Liver (tissue), 8 donors: ENCODE measurements at regions not wholly inside any gene's neighbourhood (a gene's known extent, or its start where the extent isn't known, plus 50 kb on each side); places are given as distances from the start of the nearest gene placed in this dataset.

Experiments
- DNase-seq: peaks from one replicate; pipeline ENCODE4 v3.0.0-alpha.2; 2017; ENCODE audit warnings: low spot score
- H3K27ac ChIP-seq, 2 donors: one replicate each; pipeline ENCODE4 v1.7.0; 2013; ENCODE audit warnings: inconsistent platforms in 2 of 2, low read length in 2 of 2, control low read depth in 1 of 2, low read depth in 1 of 2, mild to moderate bottlenecking in 1 of 2
- H3K27me3 ChIP-seq, 4 donors: one replicate each; pipeline versions ENCODE4 v1.6.1 to v1.7.0; 2013; ENCODE audit warnings: low read length in 3 of 4, inconsistent platforms in 1 of 4, mild to moderate bottlenecking in 1 of 4, moderate library complexity in 1 of 4; ENCODE audit not compliant: control insufficient read depth in 4 of 4, insufficient read depth in 4 of 4
- H3K36me3 ChIP-seq, 4 donors: one replicate each; pipeline versions ENCODE4 v1.6.1 to v1.7.0; 2013; ENCODE audit warnings: low read length in 3 of 4, mild to moderate bottlenecking in 3 of 4, low read depth in 1 of 4, moderate library complexity in 1 of 4; ENCODE audit not compliant: control insufficient read depth in 4 of 4, insufficient read depth in 3 of 4
- H3K4me1 ChIP-seq, 4 donors: one replicate each; pipeline versions ENCODE4 v1.6.1 to v1.7.0; 2013; ENCODE audit warnings: low read length in 3 of 4, mild to moderate bottlenecking in 3 of 4, moderate library complexity in 1 of 4; ENCODE audit not compliant: control insufficient read depth in 4 of 4, insufficient read depth in 4 of 4
- H3K4me3 ChIP-seq, 3 donors: one replicate each; pipeline versions ENCODE4 v1.6.1 to v1.7.0; 2013; ENCODE audit warnings: low read length in 3 of 3, control low read depth in 1 of 3, low read depth in 1 of 3, mild to moderate bottlenecking in 1 of 3
- H3K9ac ChIP-seq, 2 donors: one replicate each; pipeline ENCODE4 v1.7.0; 2013; ENCODE audit warnings: low read length in 2 of 2, mild to moderate bottlenecking in 2 of 2, moderate library complexity in 2 of 2, control low read depth in 1 of 2, low read depth in 1 of 2
- H3K9me3 ChIP-seq, 4 donors: one replicate each; pipeline versions ENCODE4 v1.6.1 to v1.7.0; 2013; ENCODE audit warnings: low read length in 3 of 4; ENCODE audit not compliant: control insufficient read depth in 4 of 4
- CTCF ChIP-seq: fragments of 150-350 bp; IDR thresholded peaks from 2 replicates; pipeline ENCODE4 v1.5.1; 2017; ENCODE audit warnings: improper control_type of control experiment, low read depth, low read length; ENCODE audit not compliant: missing input control
- EGR1 ChIP-seq, 2 donors: IDR thresholded peaks; 2 replicates each; pipeline ENCODE4 v1.6.1; 2016 to 2018; ENCODE audit warnings: antibody characterized with exemption in 2 of 2, low read depth in 2 of 2
- FOXA1 ChIP-seq: IDR thresholded peaks from 2 replicates; pipeline ENCODE4 v1.6.1; 2016; ENCODE audit warnings: antibody characterized with exemption
- GABPA ChIP-seq, 2 donors: IDR thresholded peaks in 1 of 2; conservative IDR thresholded peaks in 1 of 2; 2 replicates each; pipeline ENCODE4 v1.6.1; 2016; ENCODE audit warnings: antibody characterized with exemption in 2 of 2, mild to moderate bottlenecking in 1 of 2, moderate library complexity in 1 of 2
- HNF4A ChIP-seq, 2 donors: conservative IDR thresholded peaks; 2 replicates each; pipeline ENCODE4 v1.6.1; 2016; ENCODE audit warnings: antibody characterized with exemption in 2 of 2, mild to moderate bottlenecking in 2 of 2
- HNF4G ChIP-seq: IDR thresholded peaks from 2 replicates; pipeline ENCODE4 v1.6.1; 2016; ENCODE audit warnings: antibody characterized with exemption
- JUND ChIP-seq, 2 donors: IDR thresholded peaks; 2 replicates each; pipeline ENCODE4 v1.6.1; 2016; ENCODE audit warnings: antibody characterized with exemption in 2 of 2
- NR2F2 ChIP-seq: IDR thresholded peaks from 2 replicates; pipeline ENCODE4 v1.6.1; 2016; ENCODE audit warnings: antibody characterized with exemption
- RAD21 ChIP-seq, 2 donors: IDR thresholded peaks; 2 replicates each; pipeline ENCODE4 v1.6.1; 2016; ENCODE audit warnings: antibody characterized with exemption in 2 of 2, mild to moderate bottlenecking in 2 of 2
- REST ChIP-seq: IDR thresholded peaks from 2 replicates; pipeline ENCODE4 v1.6.1; 2016; ENCODE audit warnings: antibody characterized with exemption, mild to moderate bottlenecking
- RXRA ChIP-seq, 2 donors: IDR thresholded peaks; 2 replicates each; pipeline ENCODE4 v1.6.1; 2017 to 2018; ENCODE audit warnings: antibody characterized with exemption in 2 of 2, mild to moderate bottlenecking in 1 of 2
- SP1 ChIP-seq: IDR thresholded peaks from 2 replicates; pipeline ENCODE4 v1.6.1; 2018; ENCODE audit warnings: antibody characterized with exemption, mild to moderate bottlenecking
- YY1 ChIP-seq: IDR thresholded peaks from 2 replicates; pipeline ENCODE4 v1.6.1; 2016; ENCODE audit warnings: antibody characterized with exemption, mild to moderate bottlenecking
- ZBTB33 ChIP-seq: IDR thresholded peaks from 2 replicates; pipeline ENCODE4 v1.6.1; 2016; ENCODE audit warnings: antibody characterized with exemption
- WGBS: extraction: QIAGEN DNeasy Blood & Tissue Kit; methylation state at CpG from one replicate; pipeline ENCODE4 v1.1.7; 2013; 5-methylcytosine and 5-hydroxymethylcytosine counted together
- donor health status: healthy.
- donor health status: healthy.
- donor health status: healthy.
- donor health status: healthy.
- donor health status: healthy.

- Histone ChIP-seq H3K9ac (no peak overlapping the region), H3K27me3 (no peaks in the 10 kb centered on the region), H3K9me3 (no peaks in the 10 kb centered on the region), H3K4me1 (no peaks in the 10 kb centered on the region), H3K4me3 (no peak overlapping the region), H3K27ac (no peak overlapping the region), H3K36me3 (no peaks in the 10 kb centered on the region)
- DNase-seq: no peak
- TF ChIP-seq FOXA1: no peak
- no peak for TF ChIP-seq NR2F2
- no peak for TF ChIP-seq ZBTB33
Measured at GRCh38 chr2:146602383-146602782, 1242.4 kb upstream of the ACVR2A start.

GRCh38 chr2:146598791-146599190 is 1246.0 kb upstream of the ACVR2A start:
- Histone ChIP-seq H3K27ac (no peak overlapping the region), H3K9ac (no peak overlapping the region), H3K4me1 (no peaks in the 10 kb centered on the region), H3K4me3 (no peak overlapping the region), H3K9me3 (no peaks in the 10 kb centered on the region), H3K27me3 (no peaks in the 10 kb centered on the region), H3K36me3 (no peaks in the 10 kb centered on the region)
- no peak for DNase-seq
- WGBS: 72% methylated on average over 2 of the region's 2 CpGs
- TF ChIP-seq HNF4A (conservative IDR thresholded peaks at IDR 0.05) (no peak), FOXA1 (no peak), CTCF (no peak), RXRA (IDR thresholded peaks at IDR 0.05) (no peak), REST (no peak), SP1 (no peak), RAD21 (IDR thresholded peaks at IDR 0.05) (no peak), HNF4G (no peak), YY1 (no peak), JUND (IDR thresholded peaks at IDR 0.05) (no peak)

GRCh38 chr2:146597291-146597690 is 1247.5 kb upstream of the ACVR2A start:
- H3K9me3 ChIP-seq: no peaks in the 10 kb centered on the region
- no peaks in the 10 kb centered on the region for H3K4me1 ChIP-seq
- H3K4me3 ChIP-seq: no peak overlapping the region
- H3K27ac ChIP-seq: no peak overlapping the region
- DNase-seq: no peak
- H3K9ac ChIP-seq: no peak overlapping the region
- no peaks in the 10 kb centered on the region for H3K27me3 ChIP-seq
- H3K36me3 ChIP-seq: no peaks in the 10 kb centered on the region
- TF ChIP-seq GABPA (IDR thresholded peaks at IDR 0.05 in 1 of 2, conservative IDR thresholded peaks at IDR 0.05 in 1 of 2) (no peak), EGR1 (IDR thresholded peaks at IDR 0.05; ENCODE audit: low read depth in 2 of 2) (no peak), HNF4A (conservative IDR thresholded peaks at IDR 0.05) (no peak)
